Left lung (tissue), 4 donors: ENCODE measurements at regions not wholly inside any gene's neighbourhood (a gene's known extent, or its start where the extent isn't known, plus 50 kb on each side); places are given as distances from the start of the nearest gene placed in this dataset.
A peak's percentile ranks its signal among the peaks of the same experiment; 100 is the strongest.
"Not testable (repeated sequence)": the region's sequence is repeated elsewhere in the genome, so short reads cannot be mapped to it uniquely, and the experiment has no call there.

Source experiments
- ATAC-seq: fragments of 200-7000 bp; cut with Tn5 transposase; one replicate; pipeline ENCODE4 v1.9.1; 2020; ENCODE audit warnings: moderate library complexity
- DNase-seq, 4 donors: peaks; one replicate each; pipeline ENCODE4 v3.0.0-alpha.2; 2013 to 2020
- H3K27ac ChIP-seq, 2 donors: fragments of 200-600 bp; sonication (generic) in 1 of 2; one replicate each; pipeline versions ENCODE4 v1.5.0 to v1.8.0; 2020 to 2021
- H3K27me3 ChIP-seq, 2 donors: fragments of 200-600 bp; sonication (generic) in 1 of 2; one replicate each; pipeline versions ENCODE4 v1.5.0 to v1.8.0; 2020 to 2021
- H3K36me3 ChIP-seq, 2 donors: fragments of 200-600 bp; sonication (generic) in 1 of 2; one replicate each; pipeline versions ENCODE4 v1.5.0 to v1.8.0; 2020 to 2021
- H3K4me1 ChIP-seq, 2 donors: fragments of 200-600 bp; one replicate each; pipeline ENCODE4 v1.8.0; 2021
- H3K4me3 ChIP-seq, 2 donors: fragments of 200-600 bp; sonication (generic) in 1 of 2; one replicate each; pipeline versions ENCODE4 v1.5.0 to v1.8.0; 2020 to 2021; ENCODE audit warnings: mild to moderate bottlenecking in 1 of 2
- H3K9me3 ChIP-seq, 2 donors: fragments of 200-600 bp; sonication (generic) in 1 of 2; one replicate each; pipeline versions ENCODE4 v1.5.0 to v1.8.0; 2020 to 2021
- intact Hi-C, 2 donors: fragments of 100-400 bp; cut with DNase I; formaldehyde crosslinking; loops; one replicate each; pipeline versions ENCODE4 v1.11.2 to v1.14.2; 2022
- TF ChIP-seq, protein P1 (sequence below), 2 donors: fragments of 200-600 bp; sonication (generic) in 1 of 2; IDR thresholded peaks; one replicate each; pipeline versions ENCODE4 v1.5.0 to v1.8.0; 2021; ENCODE audit warnings: antibody characterized with exemption in 2 of 2
- donor health status: DM: no; HTN: yes; CAD: no.
- donor health status: DM: no; HTN: no; CAD: no.

DNA sequence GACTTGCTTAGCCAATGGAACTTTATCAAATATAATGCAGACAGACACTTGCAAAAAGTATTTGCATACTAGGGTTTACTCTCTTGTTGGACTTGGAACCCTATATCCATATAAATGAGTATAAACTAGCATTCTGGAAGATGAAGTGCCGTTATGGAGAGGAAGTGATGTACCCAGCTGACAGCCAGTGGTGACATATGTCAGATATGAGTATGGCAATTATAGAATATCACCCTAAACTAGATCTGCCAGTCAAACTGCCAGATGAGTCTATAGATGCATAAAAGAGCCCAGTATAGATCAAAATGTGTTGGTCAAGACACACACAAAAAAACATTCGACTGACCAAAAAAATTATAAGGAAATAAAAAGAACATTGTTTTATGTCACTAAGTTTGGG, 739.3 kb downstream of the PLA2G4A start:
- H3K4me3 ChIP-seq, result no peak overlapping the region

DNA sequence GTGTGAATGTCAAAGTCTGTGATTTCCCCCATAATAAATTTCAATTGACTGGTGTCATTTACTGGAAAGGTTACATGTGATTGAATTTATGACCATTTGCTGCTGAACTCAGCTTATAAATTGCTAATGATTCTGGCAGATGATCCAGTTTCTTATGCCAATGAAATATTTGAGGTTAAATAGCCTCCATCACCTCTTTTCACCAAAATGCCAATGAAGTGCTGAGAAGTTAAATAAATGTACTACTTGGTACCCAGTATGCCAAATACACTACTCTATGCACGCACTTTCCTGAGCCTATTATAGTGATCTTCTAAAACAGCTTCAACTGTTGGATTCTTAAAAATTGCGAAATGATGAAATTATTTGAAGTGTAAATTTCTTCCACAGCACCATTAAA, 741.4 kb downstream of the PLA2G4A start:
- DNase-seq (no peak), ATAC-seq (no peak)
- Histone ChIP-seq H3K4me3 (no peak overlapping the region), H3K9me3 (peaks cover 0 to 5% of the 10 kb centered on the region in 2 donors), H3K27ac (no peak overlapping the region), H3K27me3 (no peaks in the 10 kb centered on the region), H3K36me3 (no peaks in the 10 kb centered on the region), H3K4me1 (no peaks in the 10 kb centered on the region)
- TF ChIP-seq, protein P1, sequence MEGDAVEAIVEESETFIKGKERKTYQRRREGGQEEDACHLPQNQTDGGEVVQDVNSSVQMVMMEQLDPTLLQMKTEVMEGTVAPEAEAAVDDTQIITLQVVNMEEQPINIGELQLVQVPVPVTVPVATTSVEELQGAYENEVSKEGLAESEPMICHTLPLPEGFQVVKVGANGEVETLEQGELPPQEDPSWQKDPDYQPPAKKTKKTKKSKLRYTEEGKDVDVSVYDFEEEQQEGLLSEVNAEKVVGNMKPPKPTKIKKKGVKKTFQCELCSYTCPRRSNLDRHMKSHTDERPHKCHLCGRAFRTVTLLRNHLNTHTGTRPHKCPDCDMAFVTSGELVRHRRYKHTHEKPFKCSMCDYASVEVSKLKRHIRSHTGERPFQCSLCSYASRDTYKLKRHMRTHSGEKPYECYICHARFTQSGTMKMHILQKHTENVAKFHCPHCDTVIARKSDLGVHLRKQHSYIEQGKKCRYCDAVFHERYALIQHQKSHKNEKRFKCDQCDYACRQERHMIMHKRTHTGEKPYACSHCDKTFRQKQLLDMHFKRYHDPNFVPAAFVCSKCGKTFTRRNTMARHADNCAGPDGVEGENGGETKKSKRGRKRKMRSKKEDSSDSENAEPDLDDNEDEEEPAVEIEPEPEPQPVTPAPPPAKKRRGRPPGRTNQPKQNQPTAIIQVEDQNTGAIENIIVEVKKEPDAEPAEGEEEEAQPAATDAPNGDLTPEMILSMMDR (IDR thresholded peaks at IDR 0.05), result no peak
- intact Hi-C loops, result no loop called here

More for the DNA sequence above, 739.3 kb downstream of the PLA2G4A start:
- H3K27ac ChIP-seq, result no peak overlapping the region
- H3K36me3 ChIP-seq, result no peaks in the 10 kb centered on the region
- TF ChIP-seq, protein P1 (IDR thresholded peaks at IDR 0.05), result no peak
- no peaks in the 10 kb centered on the region for H3K27me3 ChIP-seq
- intact Hi-C loops, result no loop called here
- no peaks in the 10 kb centered on the region for H3K4me1 ChIP-seq
- DNase-seq (no peak), ATAC-seq (no peak)
- peaks cover 0 to 5% of the 10 kb centered on the region in 2 donors for H3K9me3 ChIP-seq

DNA sequence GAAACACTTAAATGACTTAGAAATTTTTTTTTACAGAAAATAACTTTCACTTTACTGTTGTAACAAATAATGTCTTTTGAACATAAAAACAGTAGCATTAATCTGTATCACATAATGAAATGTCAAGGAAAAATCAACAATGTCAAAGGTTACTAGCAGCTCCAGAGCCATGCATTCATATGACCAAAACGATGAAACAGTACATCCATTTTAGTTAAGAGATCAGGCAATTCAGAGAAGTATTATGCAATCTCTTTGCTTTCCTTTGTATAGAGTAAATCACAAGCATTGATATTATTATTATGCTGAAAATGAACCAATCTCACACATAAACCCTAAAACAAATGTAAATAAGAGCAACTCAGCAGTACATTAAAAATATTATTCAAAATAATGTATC, 748.9 kb downstream of the PLA2G4A start:
- TF ChIP-seq, protein P1 (IDR thresholded peaks at IDR 0.05), result no peak
- Histone ChIP-seq H3K27ac (no peak overlapping the region), H3K36me3 (no peaks in the 10 kb centered on the region), H3K9me3 (peaks cover 0 to 12% of the 10 kb centered on the region in 2 donors), H3K27me3 (no peaks in the 10 kb centered on the region), H3K4me1 (no peaks in the 10 kb centered on the region), H3K4me3 (no peak overlapping the region)
- DNase-seq, result peak in 1 of 4 donors; percentile 2
- intact Hi-C loops, result no loop called here
- ATAC-seq, result no peak

DNA sequence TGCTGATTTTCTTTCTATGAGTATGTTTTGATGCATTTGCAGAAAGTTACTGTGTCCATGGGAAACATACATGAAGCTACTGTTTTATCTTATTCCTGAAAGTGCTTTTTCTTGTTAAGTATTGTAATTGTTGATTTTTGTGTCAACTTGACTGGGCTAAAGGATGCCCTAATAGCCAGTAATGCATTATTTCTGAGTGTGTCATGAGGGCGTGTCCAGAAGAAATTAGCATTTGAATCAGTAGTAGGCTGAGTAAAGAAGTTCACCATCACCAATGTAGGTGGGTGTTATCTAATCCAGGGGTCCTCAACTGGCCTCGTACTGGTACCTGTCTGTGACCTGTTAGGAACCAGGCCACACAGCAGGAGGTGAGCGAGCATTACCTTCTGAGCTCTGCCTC, 760.2 kb downstream of the PLA2G4A start:
- intact Hi-C loops, result no loop called here
- Histone ChIP-seq H3K4me3 (no peak overlapping the region), H3K4me1 (no peaks in the 10 kb centered on the region), H3K36me3 (no peaks in the 10 kb centered on the region), H3K27me3 (no peaks in the 10 kb centered on the region), H3K9me3 (no peaks in the 10 kb centered on the region), H3K27ac (no peak overlapping the region)
- DNase-seq (no peak), ATAC-seq (no peak)
- TF ChIP-seq, protein P1 (IDR thresholded peaks at IDR 0.05), result no peak

DNA sequence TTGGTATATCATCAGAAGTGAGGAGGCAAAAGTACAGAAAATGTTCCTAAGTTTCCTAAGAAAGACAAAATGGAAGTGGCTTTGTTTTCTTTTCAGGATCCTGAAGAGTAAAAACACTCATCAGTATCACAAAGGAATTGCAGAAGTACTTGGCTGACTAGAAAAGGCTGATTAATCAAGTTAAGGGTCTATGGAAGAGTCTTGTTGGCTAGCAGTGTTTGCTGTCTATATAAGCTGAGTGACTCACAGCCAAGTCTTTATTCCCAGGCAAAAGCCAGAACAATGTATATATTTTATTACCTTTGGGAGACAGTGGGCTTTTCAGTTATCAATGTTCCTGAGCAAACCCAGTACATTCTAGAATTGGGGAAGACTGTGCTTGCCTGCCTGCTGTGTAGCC, 777.0 kb downstream of the PLA2G4A start:
- TF ChIP-seq, protein P1 (IDR thresholded peaks at IDR 0.05), result no peak
- no peak overlapping the region for H3K27ac ChIP-seq
- no peaks in the 10 kb centered on the region for H3K27me3 ChIP-seq
- peaks cover 0 to 10% of the 10 kb centered on the region in 2 donors for H3K9me3 ChIP-seq
- H3K4me1 ChIP-seq, result no peaks in the 10 kb centered on the region
- H3K4me3 ChIP-seq, result no peak overlapping the region
- no peak for DNase-seq
- ATAC-seq, result no peak
- intact Hi-C loops, result no loop called here
- H3K36me3 ChIP-seq, result no peaks in the 10 kb centered on the region

DNA sequence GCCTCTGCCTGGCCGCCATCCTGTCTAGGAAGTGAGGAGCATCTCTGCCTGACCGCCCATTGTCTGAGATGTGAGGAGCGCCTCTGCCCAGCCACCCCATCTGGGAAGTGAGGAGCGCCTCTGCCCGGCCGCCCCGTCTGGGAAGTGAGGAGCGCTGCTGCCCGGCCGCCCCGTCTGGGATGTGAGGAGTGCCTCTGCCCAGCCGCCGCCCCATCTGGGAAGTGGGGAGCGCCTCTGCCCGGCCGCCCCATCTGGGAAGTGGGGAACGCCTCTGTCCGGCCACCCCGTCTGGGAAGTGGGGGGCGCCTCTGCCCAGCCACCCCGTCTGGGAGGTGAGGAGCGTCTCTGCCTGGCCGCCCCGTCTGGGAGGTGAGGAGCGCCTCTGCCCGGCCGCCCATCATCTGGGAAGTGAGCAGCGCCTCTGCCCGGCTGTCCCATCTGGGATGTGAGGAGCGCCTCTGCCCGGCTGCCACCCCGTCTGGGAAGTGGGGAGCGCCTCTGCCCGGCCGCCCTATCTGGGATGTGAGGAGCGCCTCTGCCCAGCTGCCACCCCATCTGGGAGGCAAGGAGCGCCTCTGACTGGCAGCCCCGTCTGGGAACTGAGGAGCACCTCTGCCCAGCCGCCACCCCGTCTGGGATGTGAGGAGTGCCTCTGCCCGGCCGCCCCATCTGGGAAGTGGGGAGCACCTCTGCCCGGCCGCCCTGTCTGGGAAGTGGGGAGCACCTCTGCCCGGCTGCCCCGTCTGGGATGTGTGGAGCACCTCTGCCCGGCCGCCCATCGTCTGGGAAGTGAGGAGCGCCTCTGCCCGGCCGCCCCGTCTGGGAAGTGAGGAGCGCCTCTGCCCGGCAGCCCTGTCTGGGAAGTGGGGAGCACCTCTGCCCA, 787.3 kb downstream of the PLA2G4A start:
- H3K27me3 ChIP-seq, intact Hi-C loops, H3K4me3 ChIP-seq, H3K27ac ChIP-seq, H3K4me1 ChIP-seq, ATAC-seq, H3K36me3 ChIP-seq: not testable (repeated sequence)
- peaks cover 0 to 12% of the 10 kb centered on the region in 2 donors for H3K9me3 ChIP-seq
- peak in 1 of 4 donors; percentile 75 for DNase-seq

DNA sequence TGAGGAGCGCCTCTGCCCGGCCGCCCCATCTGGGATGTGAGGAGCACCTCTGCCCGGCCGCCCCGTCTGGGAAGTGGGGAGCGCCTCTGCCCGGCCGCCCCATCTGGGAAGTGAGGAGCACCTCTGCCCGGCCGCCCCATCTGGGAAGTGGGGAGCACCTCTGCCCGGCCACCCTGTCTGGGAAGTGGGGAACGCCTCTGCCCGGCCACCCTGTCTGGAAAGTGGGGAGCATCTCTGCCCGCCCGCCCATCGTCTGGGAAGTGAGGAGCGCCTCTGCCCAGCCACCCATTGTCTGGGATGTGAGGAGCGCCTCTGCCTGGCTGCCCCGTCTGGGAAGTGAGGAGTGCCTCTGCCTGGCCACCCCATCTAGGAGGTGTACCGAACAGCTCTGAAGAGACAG, 788.1 kb downstream of the PLA2G4A start:
- ATAC-seq, H3K27me3 ChIP-seq, H3K27ac ChIP-seq, H3K4me3 ChIP-seq, H3K36me3 ChIP-seq, H3K4me1 ChIP-seq, intact Hi-C loops: not testable (repeated sequence)
- peaks cover 0 to 12% of the 10 kb centered on the region in 2 donors for H3K9me3 ChIP-seq
- DNase-seq, result peak in 1 of 4 donors; percentile 63
